K562 (cell line): ENCODE measurements at regions not wholly inside any gene's neighbourhood (a gene's known extent, or its start where the extent isn't known, plus 50 kb on each side); places are given as distances from the start of the nearest gene placed in this dataset.

Experiments used
- ATAC-seq: fragments of 200-7000 bp; cut with Tn5 transposase; 3 replicates; pipeline ENCODE4 v1.9.1; 2020; ENCODE audit warnings: moderate library complexity
- BruUV-seq: library from RNA; stranded (reverse); fragments of 400-500 nt; replicated peaks from 2 replicates; lab custom pipeline; 2021; lab: Mats Ljungman, UMichigan
- CTCF ChIA-PET: fragments of 300-600 bp; formaldehyde crosslinking; extraction: SDS; loops from one replicate; lab custom pipeline; 2021; ENCODE audit warnings: low intra/inter-chr PET ratio; lab: Yijun Ruan, JAX
- POLR2A ChIA-PET: fragments of 300-600, 350-650 bp; sonication (Branson Sonifier 250); formaldehyde crosslinking; extraction: SDS; loops from one replicate; lab custom pipeline; 2021; ENCODE audit warnings: antibody characterized with exemption, inconsistent platforms; lab: Yijun Ruan, JAX
- DNase-seq, 4 experiments: peaks; one replicate each; pipeline versions ENCODE4 v3.0.0 to v3.0.0-alpha.2; 2011 to 2018; ENCODE audit warnings: low spot score in 3 of 4, mixed read lengths in 3 of 4; ENCODE audit errors: extremely low read depth in 1 of 4
- FAIRE-seq: peaks from 2 replicates; lab custom pipeline; 2011; peaks lifted over from hg19 to GRCh38; lab: Jason Lieb, UNC
- H2AFZ ChIP-seq: 2 replicates; pipeline ENCODE4 v1.6.0; 2011; ENCODE audit warnings: low read depth, low read length, control low read depth, inconsistent platforms
- H3K27ac ChIP-seq: fragments of 200-600 bp; 3 replicates; pipeline ENCODE4 v1.8.0; 2011; ENCODE audit warnings: low read depth, mild to moderate bottlenecking, control low read depth, inconsistent platforms, low read length, moderate library complexity, mixed read lengths; ENCODE audit errors: extremely low read depth
- H3K27me3 ChIP-seq, 2 experiments: fragments of 300-600 bp in 1 of 2; 2 replicates in 1 of 2; 3 replicates in 1 of 2; pipeline versions ENCODE4 v1.6.0 to v1.8.0; 2011; ENCODE audit warnings: inconsistent platforms in 2 of 2, low read length in 2 of 2, mild to moderate bottlenecking in 1 of 2, mixed read lengths in 1 of 2, moderate library complexity in 1 of 2; ENCODE audit not compliant: control insufficient read depth in 2 of 2, insufficient read depth in 2 of 2
- H3K36me3 ChIP-seq: fragments of 300-600 bp; 3 replicates; pipeline ENCODE4 v1.8.0; 2011; ENCODE audit warnings: mild to moderate bottlenecking, low read length, inconsistent platforms; ENCODE audit not compliant: control insufficient read depth, insufficient read depth
- H3K4me1 ChIP-seq, 2 experiments: fragments of 200-600 bp in 1 of 2; replicated peaks in 1 of 2; 2 replicates in 1 of 2; 3 replicates in 1 of 2; pipeline versions ENCODE4 v1.5.1 to v1.8.0; 2011; ENCODE audit warnings: inconsistent platforms in 2 of 2, low read length in 2 of 2, mild to moderate bottlenecking in 1 of 2, mixed read lengths in 1 of 2, moderate library complexity in 1 of 2; ENCODE audit not compliant: control insufficient read depth in 2 of 2, insufficient read depth in 2 of 2
- H3K4me2 ChIP-seq: 2 replicates; pipeline ENCODE4 v1.6.1; 2011; ENCODE audit warnings: low read length, control low read depth, inconsistent platforms, mixed read lengths; ENCODE audit not compliant: insufficient read depth
- H3K4me3 ChIP-seq: fragments of 200-600 bp; sonication (generic), shearing (Covaris generic); 2 replicates; pipeline ENCODE4 v1.5.1; 2016; ENCODE audit warnings: control low read depth, inconsistent platforms
- H3K79me2 ChIP-seq: fragments of 200-600 bp; 3 replicates; pipeline ENCODE4 v1.8.0; 2011; ENCODE audit warnings: low read length, inconsistent platforms; ENCODE audit not compliant: control insufficient read depth, insufficient read depth
- H3K9ac ChIP-seq, 2 experiments: 2 replicates each; pipeline versions ENCODE4 v1.6.0 to v1.6.1; 2011; ENCODE audit warnings: low read depth in 2 of 2, low read length in 2 of 2, control low read depth in 1 of 2, inconsistent platforms in 1 of 2, mild to moderate bottlenecking in 1 of 2, mixed read lengths in 1 of 2; ENCODE audit not compliant: insufficient read depth in 1 of 2
- H3K9me1 ChIP-seq: one replicate; pipeline ENCODE4 v1.6.0; 2011; ENCODE audit warnings: inconsistent platforms, mild to moderate bottlenecking, low read length, moderate library complexity; ENCODE audit not compliant: control insufficient read depth, insufficient read depth
- H3K9me3 ChIP-seq: replicated peaks from 2 replicates; pipeline ENCODE4 v1.5.1; 2011; ENCODE audit warnings: low read depth, low read length, inconsistent platforms; ENCODE audit not compliant: control insufficient read depth, insufficient read depth
- H4K20me1 ChIP-seq: replicated peaks from 2 replicates; pipeline ENCODE4 v1.6.1; 2011; ENCODE audit warnings: low read length, inconsistent platforms, mixed read lengths; ENCODE audit not compliant: control insufficient read depth, insufficient read depth
- CBFB ChIP-seq: sonication (generic); formaldehyde crosslinking; IDR thresholded peaks from 2 replicates; pipeline ENCODE4 v1.4.0; 2020; ENCODE audit warnings: mild to moderate bottlenecking, missing genetic modification reagents
- LCOR ChIP-seq: sonication (generic); formaldehyde crosslinking; IDR thresholded peaks from 2 replicates; pipeline ENCODE4 v1.8.0; 2022; ENCODE audit warnings: mild to moderate bottlenecking, missing genetic modification reagents
- MCM5 ChIP-seq: fragments of 450-650 bp; IDR thresholded peaks from 2 replicates; pipeline ENCODE4 v1.6.1; 2016; ENCODE audit warnings: low read depth
- NR1H2 ChIP-seq: sonication (generic); formaldehyde crosslinking; IDR thresholded peaks from 2 replicates; pipeline ENCODE4 v1.4.0; 2020; ENCODE audit warnings: mild to moderate bottlenecking, missing genetic modification reagents
- NR2C1 ChIP-seq, 2 experiments: fragments of 450-650 bp; IDR thresholded peaks; 2 replicates each; pipeline ENCODE4 v1.6.1; 2017; ENCODE audit warnings: mild to moderate bottlenecking in 2 of 2, antibody characterized with exemption in 1 of 2, inconsistent platforms in 1 of 2, missing compliant biosample characterization in 1 of 2, missing genetic modification characterization in 1 of 2
- TCF3 ChIP-seq: sonication (generic); formaldehyde crosslinking; IDR thresholded peaks from 2 replicates; pipeline ENCODE4 v1.4.0; 2020; ENCODE audit warnings: mild to moderate bottlenecking, missing genetic modification reagents
- ZBTB1 ChIP-seq: sonication (generic); formaldehyde crosslinking; IDR thresholded peaks from 2 replicates; pipeline ENCODE4 v1.8.1; 2023; ENCODE audit warnings: missing genetic modification reagents, low read depth, mild to moderate bottlenecking, borderline replicate concordance
- ZNF41 ChIP-seq: fragments of 250-450 bp; sonication (Bioruptor Pico); conservative IDR thresholded peaks from 2 replicates; pipeline ENCODE4 v1.4.0; 2020; ENCODE audit warnings: mild to moderate bottlenecking
- WGBS: fragments of 100-300 bp; shearing (Covaris generic); methylation state at CpG from one replicate; pipeline ENCODE4 v1.1.6; 2016; ENCODE audit warnings: low coverage, mixed read lengths; ENCODE audit not compliant: insufficient coverage; ENCODE audit errors: missing lambda C conversion rate; 5-methylcytosine and 5-hydroxymethylcytosine counted together
- in situ Hi-C: fragments of 300-500 bp; cut with MboI; formaldehyde crosslinking; loops from 4 replicates; pipeline ENCODE4 v1.15.0; 2018; ENCODE audit warnings: inconsistent platforms, mixed read lengths
- intact Hi-C: fragments of 100-400 bp; cut with micrococcal nuclease; formaldehyde crosslinking; loops from 2 replicates; pipeline ENCODE4 v1.14.2; 2022
- TF ChIP-seq, protein P1 (sequence below): fragments of 450-650 bp; IDR thresholded peaks from 2 replicates; pipeline ENCODE4 v1.6.1; 2016; ENCODE audit warnings: antibody characterized with exemption
- TF ChIP-seq, protein P2 (sequence below): sonication (generic); formaldehyde crosslinking; IDR thresholded peaks from 2 replicates; pipeline ENCODE4 v1.8.0; 2022; ENCODE audit warnings: missing genetic modification reagents, mild to moderate bottlenecking, borderline replicate concordance
- TF ChIP-seq, protein P3 (sequence below): fragments of 250-450 bp; sonication (Bioruptor Pico); IDR thresholded peaks from 2 replicates; pipeline ENCODE4 v1.8.0; 2021; ENCODE audit warnings: moderate library complexity, mild to moderate bottlenecking, inconsistent platforms

DNA sequence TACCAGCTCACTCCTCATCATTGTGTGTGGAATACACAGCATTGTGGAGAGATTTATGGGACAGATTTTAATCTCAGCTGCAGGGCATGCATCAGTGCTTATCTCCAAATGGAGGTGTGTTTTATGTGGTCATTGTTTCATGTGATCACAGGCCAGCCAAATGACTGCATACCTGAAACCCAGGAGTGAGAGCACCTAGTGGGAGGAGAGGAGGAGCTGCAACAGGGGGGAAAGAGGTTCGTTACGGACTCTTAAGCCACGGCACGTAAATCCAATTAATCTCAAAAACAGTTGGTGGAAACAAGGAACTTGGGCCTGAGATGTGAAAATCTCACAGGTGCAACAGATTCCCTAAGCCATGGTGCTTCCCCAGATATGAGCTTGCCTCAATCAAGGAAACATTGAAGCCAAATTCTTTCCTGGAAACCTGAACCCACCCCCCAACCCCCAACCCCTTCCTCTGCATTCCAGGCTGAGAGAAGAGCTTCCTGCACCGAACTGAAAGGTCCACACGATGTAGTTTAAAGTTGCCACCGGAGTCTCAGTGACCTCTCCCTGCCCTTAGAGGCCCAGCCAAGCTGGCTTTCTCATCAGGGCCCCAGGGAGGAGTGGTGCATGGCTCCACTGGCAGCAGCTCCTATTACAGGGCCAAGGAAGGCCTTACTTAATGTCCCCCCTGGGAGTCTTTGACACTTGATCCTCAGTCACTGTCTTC, 167.4 kb downstream of the C1D start (continued):
- TF ChIP-seq ZNF41 (CRISPR knock-in tag): no peak
- TF ChIP-seq, protein P1, sequence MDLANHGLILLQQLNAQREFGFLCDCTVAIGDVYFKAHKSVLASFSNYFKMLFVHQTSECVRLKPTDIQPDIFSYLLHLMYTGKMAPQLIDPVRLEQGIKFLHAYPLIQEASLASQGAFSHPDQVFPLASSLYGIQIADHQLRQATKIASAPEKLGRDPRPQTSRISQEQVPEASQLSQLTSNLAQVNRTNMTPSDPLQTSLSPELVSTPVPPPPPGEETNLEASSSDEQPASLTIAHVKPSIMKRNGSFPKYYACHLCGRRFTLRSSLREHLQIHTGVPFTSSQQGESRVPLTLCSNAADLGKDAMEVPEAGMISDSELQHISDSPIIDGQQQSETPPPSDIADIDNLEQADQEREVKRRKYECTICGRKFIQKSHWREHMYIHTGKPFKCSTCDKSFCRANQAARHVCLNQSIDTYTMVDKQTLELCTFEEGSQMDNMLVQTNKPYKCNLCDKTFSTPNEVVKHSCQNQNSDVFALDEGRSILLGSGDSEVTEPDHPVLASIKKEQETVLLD: no peak

DNA sequence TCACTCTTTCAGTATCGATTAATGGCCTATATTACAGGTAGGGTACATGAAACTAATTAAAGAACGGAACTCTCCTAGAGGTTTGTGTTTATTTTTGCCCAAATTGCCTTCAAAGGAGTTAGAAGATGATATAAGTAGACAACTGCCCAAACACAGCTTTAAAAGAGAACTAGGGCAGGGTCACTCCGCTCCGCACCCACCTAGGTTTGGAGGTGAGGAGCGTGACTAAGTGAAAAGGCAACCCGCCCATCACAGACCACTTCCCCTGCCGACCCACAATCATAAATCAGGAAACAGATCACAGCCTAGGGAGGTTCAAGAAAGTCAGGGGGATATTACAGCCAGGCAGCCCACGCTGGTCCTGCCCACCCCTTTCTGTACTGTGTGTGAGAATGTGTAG, 166.7 kb downstream of the C1D start:
- H3K9me3 ChIP-seq: no peaks in the 10 kb centered on the region
- FAIRE-seq: no peak
- no peaks in the 10 kb centered on the region for H3K4me1 ChIP-seq
- H4K20me1 ChIP-seq: no peaks in the 10 kb centered on the region
- H2AFZ ChIP-seq: no peak overlapping the region
- no peaks in the 10 kb centered on the region for H3K79me2 ChIP-seq
- no peak overlapping the region for H3K4me3 ChIP-seq
- in situ Hi-C loops (no loop called here), intact Hi-C loops (no loop called here)
- ATAC-seq: no peak
- peaks cover 9% of the 10 kb centered on the region in 2 experiments; a peak in 3 of 5 replicates for H3K27me3 ChIP-seq
- H3K4me2 ChIP-seq: no peak overlapping the region
- no peak for DNase-seq
- CTCF ChIA-PET: no interaction called here
- H3K9ac ChIP-seq: no peak overlapping the region
- no peaks in the 10 kb centered on the region for H3K9me1 ChIP-seq
- WGBS: 3% methylated on average over 8 of the region's 8 CpGs
- no peak for TF ChIP-seq NR2C1 (IDR thresholded peaks at IDR 0.05)
- no peak for TF ChIP-seq NR2C1 (tag; IDR thresholded peaks at IDR 0.05)
- no peak for TF ChIP-seq ZBTB1
- no peak for TF ChIP-seq MCM5
- no peak for TF ChIP-seq TCF3 (CRISPR knock-in tag)
- TF ChIP-seq NR1H2 (CRISPR knock-in tag): no peak
- TF ChIP-seq CBFB (CRISPR knock-in tag): no peak
- TF ChIP-seq, protein P2, sequence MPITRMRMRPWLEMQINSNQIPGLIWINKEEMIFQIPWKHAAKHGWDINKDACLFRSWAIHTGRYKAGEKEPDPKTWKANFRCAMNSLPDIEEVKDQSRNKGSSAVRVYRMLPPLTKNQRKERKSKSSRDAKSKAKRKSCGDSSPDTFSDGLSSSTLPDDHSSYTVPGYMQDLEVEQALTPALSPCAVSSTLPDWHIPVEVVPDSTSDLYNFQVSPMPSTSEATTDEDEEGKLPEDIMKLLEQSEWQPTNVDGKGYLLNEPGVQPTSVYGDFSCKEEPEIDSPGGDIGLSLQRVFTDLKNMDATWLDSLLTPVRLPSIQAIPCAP (CRISPR knock-in tag): no peak
- no peak for TF ChIP-seq LCOR (CRISPR knock-in tag)
- TF ChIP-seq, protein P3, sequence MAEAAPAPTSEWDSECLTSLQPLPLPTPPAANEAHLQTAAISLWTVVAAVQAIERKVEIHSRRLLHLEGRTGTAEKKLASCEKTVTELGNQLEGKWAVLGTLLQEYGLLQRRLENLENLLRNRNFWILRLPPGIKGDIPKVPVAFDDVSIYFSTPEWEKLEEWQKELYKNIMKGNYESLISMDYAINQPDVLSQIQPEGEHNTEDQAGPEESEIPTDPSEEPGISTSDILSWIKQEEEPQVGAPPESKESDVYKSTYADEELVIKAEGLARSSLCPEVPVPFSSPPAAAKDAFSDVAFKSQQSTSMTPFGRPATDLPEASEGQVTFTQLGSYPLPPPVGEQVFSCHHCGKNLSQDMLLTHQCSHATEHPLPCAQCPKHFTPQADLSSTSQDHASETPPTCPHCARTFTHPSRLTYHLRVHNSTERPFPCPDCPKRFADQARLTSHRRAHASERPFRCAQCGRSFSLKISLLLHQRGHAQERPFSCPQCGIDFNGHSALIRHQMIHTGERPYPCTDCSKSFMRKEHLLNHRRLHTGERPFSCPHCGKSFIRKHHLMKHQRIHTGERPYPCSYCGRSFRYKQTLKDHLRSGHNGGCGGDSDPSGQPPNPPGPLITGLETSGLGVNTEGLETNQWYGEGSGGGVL (CRISPR knock-in tag): no peak
- no peak overlapping the region for H3K27ac ChIP-seq
- no TSS peak for BruUV-seq
- no peaks in the 10 kb centered on the region for H3K36me3 ChIP-seq
- POLR2A ChIA-PET: no interaction called here
